ENCODE measurements at regions not wholly inside any gene's neighbourhood (a gene's known extent, or its start where the extent isn't known, plus 50 kb on each side); places are given as distances from the start of the nearest gene placed in this dataset.

DNA sequence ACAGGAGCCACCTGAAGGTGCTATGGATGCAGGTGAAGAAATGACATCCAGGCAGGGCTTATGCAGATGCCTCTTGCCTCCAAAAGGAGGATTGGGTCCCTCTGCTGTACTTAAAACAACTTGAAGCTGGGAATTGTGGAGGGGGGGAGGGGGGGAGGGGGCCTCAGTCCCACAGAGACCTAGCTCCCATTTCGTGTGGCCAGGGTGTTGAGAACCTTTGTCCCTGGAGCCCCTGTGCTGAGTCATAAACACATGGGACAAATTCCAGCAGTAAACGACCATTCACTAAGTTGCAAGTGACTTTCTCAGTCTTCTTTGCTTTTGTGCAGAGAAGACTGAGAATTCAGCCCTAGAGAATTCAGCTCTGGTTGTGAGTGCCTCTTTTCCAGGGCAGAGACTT lies 96.5 kb upstream of the PODXL start:
- TF ChIP-seq, protein P1, sequence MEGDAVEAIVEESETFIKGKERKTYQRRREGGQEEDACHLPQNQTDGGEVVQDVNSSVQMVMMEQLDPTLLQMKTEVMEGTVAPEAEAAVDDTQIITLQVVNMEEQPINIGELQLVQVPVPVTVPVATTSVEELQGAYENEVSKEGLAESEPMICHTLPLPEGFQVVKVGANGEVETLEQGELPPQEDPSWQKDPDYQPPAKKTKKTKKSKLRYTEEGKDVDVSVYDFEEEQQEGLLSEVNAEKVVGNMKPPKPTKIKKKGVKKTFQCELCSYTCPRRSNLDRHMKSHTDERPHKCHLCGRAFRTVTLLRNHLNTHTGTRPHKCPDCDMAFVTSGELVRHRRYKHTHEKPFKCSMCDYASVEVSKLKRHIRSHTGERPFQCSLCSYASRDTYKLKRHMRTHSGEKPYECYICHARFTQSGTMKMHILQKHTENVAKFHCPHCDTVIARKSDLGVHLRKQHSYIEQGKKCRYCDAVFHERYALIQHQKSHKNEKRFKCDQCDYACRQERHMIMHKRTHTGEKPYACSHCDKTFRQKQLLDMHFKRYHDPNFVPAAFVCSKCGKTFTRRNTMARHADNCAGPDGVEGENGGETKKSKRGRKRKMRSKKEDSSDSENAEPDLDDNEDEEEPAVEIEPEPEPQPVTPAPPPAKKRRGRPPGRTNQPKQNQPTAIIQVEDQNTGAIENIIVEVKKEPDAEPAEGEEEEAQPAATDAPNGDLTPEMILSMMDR (IDR thresholded peaks at IDR 0.05), result no peak
- TF ChIP-seq POLR2A (IDR thresholded peaks at IDR 0.05), result no peak

Measured in right lobe of liver (tissue), 4 donors.